T-helper 1 cell (primary cell): ENCODE measurements at regions not wholly inside any gene's neighbourhood (a gene's known extent, or its start where the extent isn't known, plus 50 kb on each side); places are given as distances from the start of the nearest gene placed in this dataset.

Experiments
- DNase-seq, 5 donors: peaks; one replicate each; pipeline ENCODE4 v3.0.0-alpha.2; 2012 to 2020

DNA sequence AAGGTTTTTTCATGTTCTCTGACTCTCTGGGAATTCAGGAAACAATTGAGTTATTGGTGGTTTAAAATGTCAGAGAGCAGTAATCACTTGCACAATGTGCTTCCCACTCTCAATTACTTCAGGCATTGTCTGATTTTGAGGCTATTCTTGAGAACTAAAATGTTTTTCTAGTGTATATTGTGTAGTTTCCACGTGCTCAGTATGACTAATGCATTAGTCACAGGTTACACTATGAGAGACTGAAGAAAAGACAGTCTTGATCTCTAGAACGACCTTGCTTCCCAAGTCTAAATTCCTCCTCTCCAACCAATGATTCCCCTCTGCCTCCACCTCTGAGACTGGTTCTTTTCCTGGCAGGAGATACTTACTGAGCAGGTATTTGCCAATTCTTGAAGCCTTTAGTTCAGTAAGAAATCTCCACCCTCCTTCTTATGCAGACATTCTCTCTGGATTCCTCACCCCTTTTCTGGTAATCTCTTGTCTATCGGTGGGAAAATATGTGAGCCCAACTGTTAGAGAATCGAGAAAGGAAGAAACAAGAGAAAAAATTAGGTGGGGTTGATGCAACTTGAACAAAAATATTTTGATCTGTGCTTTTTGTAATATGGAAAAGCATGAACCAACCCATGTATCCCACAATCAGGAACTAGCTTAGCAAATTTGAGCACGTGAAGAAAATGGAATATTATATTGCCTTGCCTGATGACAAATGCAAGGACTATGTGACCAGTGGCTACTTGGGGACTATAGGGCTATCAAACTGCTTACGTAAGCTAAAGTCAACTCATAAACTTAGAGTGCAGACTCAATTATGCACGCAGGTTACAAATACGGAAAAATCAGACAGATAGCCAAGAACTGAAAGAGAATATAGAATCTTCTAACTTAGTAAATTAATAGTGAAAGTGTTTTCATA lies 61.1 kb upstream of the SLC22A16 start:
- DNase-seq: peak in 1 of 5 donors; percentile 28

DNA sequence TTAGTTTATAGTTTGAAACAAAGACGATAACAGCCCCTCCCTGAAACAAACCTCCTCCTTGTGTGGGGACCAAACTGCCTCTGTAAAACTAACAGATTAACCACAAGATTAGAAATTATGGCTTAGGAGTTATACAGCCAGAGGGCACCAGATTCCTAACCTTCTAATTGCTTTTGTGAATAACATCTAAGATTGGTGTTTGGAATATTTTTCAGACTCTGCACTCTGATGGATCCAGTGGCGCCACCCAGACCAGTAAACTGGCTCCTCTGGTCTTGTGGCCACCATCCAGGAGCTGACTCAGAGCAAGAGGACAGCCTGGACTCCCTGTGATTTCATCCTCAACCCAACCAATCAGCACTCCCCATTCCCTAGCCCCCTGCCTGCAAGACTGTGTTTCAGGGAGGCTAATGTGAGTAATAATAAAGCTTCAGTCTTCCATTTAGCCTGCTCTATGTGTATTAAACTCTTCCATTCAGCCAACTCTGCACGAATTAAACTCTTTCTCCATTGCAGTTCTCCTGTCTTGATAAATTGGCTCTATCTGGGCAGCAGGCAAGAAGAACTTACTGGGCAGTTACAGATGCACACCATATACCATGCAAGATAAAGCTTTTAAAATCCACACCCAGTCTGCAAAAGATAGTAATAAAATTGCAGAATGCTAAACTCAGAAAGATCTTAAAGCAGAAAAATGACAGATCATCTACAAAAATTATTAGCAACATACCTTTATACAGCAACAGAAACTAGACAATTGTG lies 58.5 kb upstream of the SLC22A16 start:
- no peak for DNase-seq

DNA sequence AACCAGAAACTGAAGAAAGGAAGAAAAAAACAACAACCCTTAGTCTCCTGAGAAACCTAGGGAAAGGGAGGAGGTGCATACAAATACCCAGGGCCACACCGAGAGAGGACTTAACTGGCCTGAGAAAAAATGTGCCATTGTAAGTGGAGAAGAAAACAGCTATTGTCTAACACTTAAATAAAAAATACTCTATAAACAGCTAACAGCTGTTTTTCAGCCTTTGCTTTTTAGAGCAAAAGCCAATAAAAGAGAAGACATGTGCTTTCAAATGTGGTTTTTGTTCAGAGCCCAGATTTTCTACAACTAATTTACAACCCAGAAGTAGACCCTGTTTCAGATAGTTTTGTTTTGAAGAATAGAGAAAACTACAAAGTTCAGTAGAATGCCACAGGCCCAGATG lies 56.0 kb upstream of the SLC22A16 start:
- DNase-seq: no peak

DNA sequence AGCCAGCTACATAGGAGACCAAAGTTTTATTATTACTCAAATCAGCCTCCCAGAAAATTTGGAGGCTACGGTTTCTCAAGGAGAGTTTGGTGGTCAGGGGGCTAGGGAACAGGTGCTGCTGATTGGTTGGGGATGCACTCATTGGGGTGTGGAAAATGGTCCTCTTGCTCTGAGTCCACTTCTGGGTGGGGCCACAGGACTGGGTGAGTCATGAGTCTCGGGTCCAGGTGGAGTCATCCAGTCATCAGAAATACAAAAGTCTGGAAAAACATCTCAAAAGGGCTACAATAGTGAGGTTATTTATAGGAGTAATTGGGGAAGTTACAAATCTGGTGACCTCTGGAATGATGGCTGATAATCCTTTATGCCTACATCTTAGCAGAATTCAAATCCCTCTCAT lies 54.3 kb upstream of the SLC22A16 start:
- no peak for DNase-seq

DNA sequence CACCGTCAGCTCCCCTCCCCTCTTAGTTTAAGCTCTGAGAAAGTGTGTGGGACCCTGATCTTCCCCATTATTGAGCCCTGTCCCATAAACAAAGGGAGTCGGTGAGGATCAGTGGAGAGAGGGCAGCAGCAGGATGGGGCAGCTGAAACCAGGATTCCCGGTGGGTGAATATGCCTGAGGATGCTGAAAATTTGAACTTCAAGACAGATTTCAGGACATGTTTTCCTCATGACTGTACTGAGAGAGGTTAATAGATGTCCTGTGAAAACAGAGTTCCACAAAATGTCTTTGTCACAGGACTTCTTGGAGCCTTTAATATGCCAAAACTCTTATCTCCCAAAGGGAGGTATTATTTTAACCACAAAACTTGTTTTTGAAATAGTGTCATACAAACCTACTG lies 53.5 kb upstream of the SLC22A16 start:
- DNase-seq: no peak

DNA sequence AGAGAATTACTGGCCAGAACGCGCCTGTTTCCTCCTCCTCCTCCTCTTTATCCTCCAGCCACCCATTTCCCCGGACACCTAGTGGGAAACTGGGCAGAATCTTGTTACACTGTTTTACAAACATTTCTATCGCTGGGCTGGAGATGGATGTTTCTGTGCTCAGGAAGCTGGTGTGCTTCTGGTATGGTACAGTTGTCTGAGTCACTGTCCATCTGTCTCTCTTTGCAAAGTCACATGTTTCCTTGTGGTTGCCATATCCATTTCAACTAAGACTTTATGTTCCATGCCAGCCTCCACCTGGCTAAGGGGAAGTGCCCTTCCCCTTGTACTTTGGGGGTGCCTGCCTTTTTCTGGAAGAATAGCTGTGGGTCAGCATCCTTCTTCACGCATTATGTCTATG lies 52.9 kb upstream of the SLC22A16 start:
- DNase-seq: peak in 1 of 5 donors; percentile 15

DNA sequence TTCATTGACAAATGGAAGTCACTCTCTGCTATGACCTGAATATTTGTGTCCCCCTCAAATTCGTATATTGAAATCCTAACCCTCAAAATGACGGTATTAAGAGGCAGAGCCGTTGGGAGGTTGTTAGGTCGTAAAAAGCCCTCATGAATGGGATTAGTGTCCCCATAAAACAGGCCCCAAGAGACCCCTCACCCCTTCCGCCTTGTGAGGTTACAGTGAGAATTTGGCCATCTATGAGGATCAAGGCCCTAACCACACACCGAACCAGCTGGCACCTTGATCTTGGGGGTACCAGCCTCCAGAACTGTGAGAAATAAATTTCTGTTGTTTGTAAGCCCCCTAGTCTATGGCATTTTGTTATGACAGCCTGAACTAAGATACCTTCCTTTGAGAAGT lies 52.5 kb upstream of the SLC22A16 start:
- no peak for DNase-seq

DNA sequence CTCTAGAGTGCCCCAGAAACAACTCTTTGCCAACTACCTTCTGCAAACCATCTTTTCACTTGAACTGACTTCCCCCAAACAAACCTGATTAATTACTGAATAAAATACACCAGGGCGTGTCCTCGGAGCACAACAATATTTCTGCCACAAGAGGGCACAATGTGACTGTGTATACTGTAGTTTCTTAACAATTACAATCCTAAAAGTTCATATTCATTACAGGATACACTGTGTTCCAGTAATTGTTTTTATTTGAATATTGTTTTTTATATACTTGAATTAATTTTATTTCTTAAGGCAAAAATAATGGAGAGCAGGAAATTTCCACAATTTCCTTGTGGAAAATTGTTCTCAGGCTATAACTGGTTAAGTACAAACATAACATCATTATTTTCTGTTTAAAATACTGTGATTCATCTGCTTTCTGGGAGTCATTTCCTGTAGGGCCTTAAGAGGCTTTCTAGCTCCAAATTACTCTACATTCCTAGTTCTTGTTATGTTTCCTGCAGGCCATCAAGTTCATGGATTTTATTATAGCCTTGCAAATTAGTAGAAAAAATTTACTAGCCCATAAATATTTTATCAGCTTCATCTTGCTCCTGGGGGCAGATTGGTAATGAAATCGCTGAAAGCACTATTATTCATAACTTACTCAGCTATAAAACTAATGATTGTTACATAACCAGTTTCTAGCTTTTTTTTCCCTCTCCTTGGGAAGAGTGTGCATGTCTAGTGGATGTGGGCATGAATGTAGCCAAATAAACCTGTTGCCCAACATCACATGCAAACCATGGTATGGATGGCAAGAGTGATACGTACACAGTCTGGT lies 51.9 kb upstream of the SLC22A16 start:
- DNase-seq: peak in 4 of 5 donors; percentile 14 to 59 (median 34)

DNA sequence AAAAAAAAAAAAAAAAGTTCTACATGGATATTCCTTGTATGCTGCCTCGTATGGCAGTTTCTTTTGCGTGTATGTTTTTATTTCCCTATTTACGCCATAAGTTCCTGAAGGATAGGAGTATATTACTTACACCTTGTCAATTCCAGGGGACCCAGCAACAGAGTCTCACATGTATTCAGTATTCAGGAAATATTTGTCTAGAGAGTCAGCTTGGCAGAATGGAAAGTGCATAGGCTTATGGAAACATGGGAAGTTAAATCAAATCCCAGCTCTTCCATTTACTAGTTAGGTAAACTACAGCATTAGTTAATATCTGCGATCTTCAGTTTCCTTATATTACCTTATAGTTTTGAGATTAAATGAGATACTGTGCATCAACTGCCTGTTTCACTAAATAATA lies 51.1 kb upstream of the SLC22A16 start:
- no peak for DNase-seq

DNA sequence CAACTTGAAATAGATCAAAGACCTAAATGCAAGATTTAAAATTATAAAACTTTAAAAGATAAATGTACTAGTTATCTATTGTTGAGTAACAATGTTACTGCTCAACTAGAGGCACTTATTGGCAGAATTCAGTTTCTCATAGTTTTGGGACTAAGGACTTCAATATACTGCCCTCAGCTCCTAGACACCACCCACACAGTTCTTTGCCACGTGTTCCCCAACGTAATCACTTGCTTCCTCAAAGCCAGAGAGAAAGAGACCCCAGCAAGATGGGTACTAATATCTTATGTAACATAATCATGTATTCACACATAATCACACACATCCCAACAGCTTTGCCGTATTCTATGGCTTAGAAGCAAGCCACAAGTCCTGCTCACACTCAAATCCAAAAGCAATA lies 50.3 kb upstream of the SLC22A16 start:
- DNase-seq: no peak
